GM12873 (cell line): ENCODE measurements at regions not wholly inside any gene's neighbourhood (a gene's known extent, or its start where the extent isn't known, plus 50 kb on each side); places are given as distances from the start of the nearest gene placed in this dataset.

ENCODE experiments used
- CTCF ChIP-seq: IDR thresholded peaks from 2 replicates; pipeline ENCODE4 v1.5.1; 2012; ENCODE audit warnings: low read depth, mild to moderate bottlenecking, moderate library complexity, low read length, control low read depth; ENCODE audit not compliant: insufficient read depth; ENCODE audit errors: missing control alignments

- TF ChIP-seq CTCF = no peak
These were observed 269.9 kb downstream of the CBLL2 start for GRCh38 chrX:22542641-22543040.

GRCh38 chrX:22559506-22559905 lies 286.8 kb downstream of the CBLL2 start:
- no peak for TF ChIP-seq CTCF

- no peak for TF ChIP-seq CTCF
These were observed 302.6 kb downstream of the CBLL2 start for GRCh38 chrX:22575161-22575845.

- no peak for TF ChIP-seq CTCF
These were observed 304.5 kb downstream of the CBLL2 start for GRCh38 chrX:22577181-22577580.

- TF ChIP-seq CTCF = no peak
These were observed 313.1 kb downstream of the CBLL2 start for GRCh38 chrX:22585831-22586230.

- TF ChIP-seq CTCF = no peak
These were observed 317.1 kb downstream of the CBLL2 start for GRCh38 chrX:22589845-22590244.

- no peak for TF ChIP-seq CTCF
These were observed 322.1 kb downstream of the CBLL2 start for GRCh38 chrX:22594766-22595165.

- TF ChIP-seq CTCF = no peak
These were observed 330.3 kb downstream of the CBLL2 start for GRCh38 chrX:22603060-22603459.
